Ishikawa (cell line): ENCODE measurements at regions not wholly inside any gene's neighbourhood (a gene's known extent, or its start where the extent isn't known, plus 50 kb on each side); places are given as distances from the start of the nearest gene placed in this dataset.

Experiments
- CEBPB ChIP-seq: IDR thresholded peaks from 2 replicates; pipeline ENCODE4 v1.6.1; 2012
- CREB1 ChIP-seq: IDR thresholded peaks from 2 replicates; pipeline ENCODE4 v1.6.1; 2012; ENCODE audit warnings: low read depth
- EGR1 ChIP-seq: IDR thresholded peaks from 2 replicates; pipeline ENCODE4 v1.6.1; 2012
- EP300 ChIP-seq: IDR thresholded peaks from 2 replicates; pipeline ENCODE4 v1.6.1; 2012; ENCODE audit warnings: borderline replicate concordance
- FOXM1 ChIP-seq: IDR thresholded peaks from 2 replicates; pipeline ENCODE4 v1.6.1; 2012; ENCODE audit warnings: low read depth, borderline replicate concordance
- NFIC ChIP-seq: IDR thresholded peaks from 2 replicates; pipeline ENCODE4 v1.6.1; 2012
- RAD21 ChIP-seq: IDR thresholded peaks from 2 replicates; pipeline ENCODE4 v1.6.1; 2012; ENCODE audit warnings: low read depth
- TAF1 ChIP-seq: IDR thresholded peaks from 2 replicates; pipeline ENCODE4 v1.6.1; 2012; ENCODE audit warnings: low read depth, mild to moderate bottlenecking
- TCF12 ChIP-seq: IDR thresholded peaks from 2 replicates; pipeline ENCODE4 v1.6.1; 2012; ENCODE audit warnings: low read depth
- TEAD4 ChIP-seq: IDR thresholded peaks from 2 replicates; pipeline ENCODE4 v1.6.1; 2012
- YY1 ChIP-seq: IDR thresholded peaks from 2 replicates; pipeline ENCODE4 v1.6.1; 2012; ENCODE audit warnings: low read depth
- ZBTB7A ChIP-seq: IDR thresholded peaks from 2 replicates; pipeline ENCODE4 v1.6.1; 2012; ENCODE audit warnings: low read depth
- TF ChIP-seq, protein P1 (sequence below): IDR thresholded peaks from 2 replicates; pipeline ENCODE4 v1.6.1; 2012
- TF ChIP-seq, protein P2 (sequence below): IDR thresholded peaks from 2 replicates; pipeline ENCODE4 v1.6.1; 2012
- TF ChIP-seq, protein P3 (sequence below): IDR thresholded peaks from 2 replicates; pipeline ENCODE4 v1.6.1; 2012; ENCODE audit warnings: low read depth, mild to moderate bottlenecking

DNA sequence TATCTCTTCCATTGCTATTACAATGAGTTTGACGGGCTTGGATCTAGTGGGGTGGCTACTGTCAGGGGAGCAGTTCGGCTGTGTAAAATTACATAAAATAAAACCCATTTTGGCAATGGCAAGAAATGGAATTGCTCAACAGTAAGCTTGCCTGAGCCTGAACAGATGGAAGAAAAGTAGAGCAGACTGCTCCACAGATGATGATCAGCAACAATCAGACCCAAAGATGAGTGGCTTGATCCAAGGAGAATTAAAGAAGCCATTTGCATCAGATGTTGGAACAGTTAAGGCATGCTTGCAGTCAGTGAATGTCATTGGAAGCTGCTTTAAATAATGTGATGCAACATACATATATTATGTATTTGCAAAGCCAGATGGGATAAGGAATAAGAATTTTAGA is 256.6 kb upstream of the SMIM30 start:
- no peak for TF ChIP-seq YY1
- no peak for TF ChIP-seq ZBTB7A
- no peak for TF ChIP-seq TAF1
- no peak for TF ChIP-seq RAD21
- no peak for TF ChIP-seq NFIC
- TF ChIP-seq, protein P1, sequence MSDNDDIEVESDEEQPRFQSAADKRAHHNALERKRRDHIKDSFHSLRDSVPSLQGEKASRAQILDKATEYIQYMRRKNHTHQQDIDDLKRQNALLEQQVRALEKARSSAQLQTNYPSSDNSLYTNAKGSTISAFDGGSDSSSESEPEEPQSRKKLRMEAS: no peak
- no peak for TF ChIP-seq TCF12
- TF ChIP-seq, protein P2, sequence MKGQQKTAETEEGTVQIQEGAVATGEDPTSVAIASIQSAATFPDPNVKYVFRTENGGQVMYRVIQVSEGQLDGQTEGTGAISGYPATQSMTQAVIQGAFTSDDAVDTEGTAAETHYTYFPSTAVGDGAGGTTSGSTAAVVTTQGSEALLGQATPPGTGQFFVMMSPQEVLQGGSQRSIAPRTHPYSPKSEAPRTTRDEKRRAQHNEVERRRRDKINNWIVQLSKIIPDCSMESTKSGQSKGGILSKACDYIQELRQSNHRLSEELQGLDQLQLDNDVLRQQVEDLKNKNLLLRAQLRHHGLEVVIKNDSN: no peak
- TF ChIP-seq EP300: no peak
- TF ChIP-seq FOXM1: no peak

DNA sequence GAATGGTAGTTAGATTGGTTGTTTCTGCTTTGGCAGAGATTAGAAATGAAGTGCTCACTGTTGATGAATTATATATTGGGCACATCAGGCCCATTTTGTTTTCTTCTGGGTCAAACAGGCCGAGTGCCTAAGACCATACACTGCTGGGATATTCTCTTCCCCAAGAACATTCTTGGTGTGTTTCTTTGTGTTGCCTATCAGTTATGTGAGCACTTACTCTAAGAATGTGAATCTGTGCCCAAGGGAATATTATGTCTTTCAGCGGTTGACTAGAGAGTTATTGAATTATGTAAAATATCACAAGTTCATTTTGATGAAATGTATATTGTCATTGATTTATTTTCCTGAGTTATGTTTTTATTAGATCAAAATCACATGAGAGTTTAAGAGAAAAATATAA is 255.5 kb upstream of the SMIM30 start:
- no peak for TF ChIP-seq EP300
- no peak for TF ChIP-seq EGR1
- no peak for TF ChIP-seq TAF1
- TF ChIP-seq, protein P3, sequence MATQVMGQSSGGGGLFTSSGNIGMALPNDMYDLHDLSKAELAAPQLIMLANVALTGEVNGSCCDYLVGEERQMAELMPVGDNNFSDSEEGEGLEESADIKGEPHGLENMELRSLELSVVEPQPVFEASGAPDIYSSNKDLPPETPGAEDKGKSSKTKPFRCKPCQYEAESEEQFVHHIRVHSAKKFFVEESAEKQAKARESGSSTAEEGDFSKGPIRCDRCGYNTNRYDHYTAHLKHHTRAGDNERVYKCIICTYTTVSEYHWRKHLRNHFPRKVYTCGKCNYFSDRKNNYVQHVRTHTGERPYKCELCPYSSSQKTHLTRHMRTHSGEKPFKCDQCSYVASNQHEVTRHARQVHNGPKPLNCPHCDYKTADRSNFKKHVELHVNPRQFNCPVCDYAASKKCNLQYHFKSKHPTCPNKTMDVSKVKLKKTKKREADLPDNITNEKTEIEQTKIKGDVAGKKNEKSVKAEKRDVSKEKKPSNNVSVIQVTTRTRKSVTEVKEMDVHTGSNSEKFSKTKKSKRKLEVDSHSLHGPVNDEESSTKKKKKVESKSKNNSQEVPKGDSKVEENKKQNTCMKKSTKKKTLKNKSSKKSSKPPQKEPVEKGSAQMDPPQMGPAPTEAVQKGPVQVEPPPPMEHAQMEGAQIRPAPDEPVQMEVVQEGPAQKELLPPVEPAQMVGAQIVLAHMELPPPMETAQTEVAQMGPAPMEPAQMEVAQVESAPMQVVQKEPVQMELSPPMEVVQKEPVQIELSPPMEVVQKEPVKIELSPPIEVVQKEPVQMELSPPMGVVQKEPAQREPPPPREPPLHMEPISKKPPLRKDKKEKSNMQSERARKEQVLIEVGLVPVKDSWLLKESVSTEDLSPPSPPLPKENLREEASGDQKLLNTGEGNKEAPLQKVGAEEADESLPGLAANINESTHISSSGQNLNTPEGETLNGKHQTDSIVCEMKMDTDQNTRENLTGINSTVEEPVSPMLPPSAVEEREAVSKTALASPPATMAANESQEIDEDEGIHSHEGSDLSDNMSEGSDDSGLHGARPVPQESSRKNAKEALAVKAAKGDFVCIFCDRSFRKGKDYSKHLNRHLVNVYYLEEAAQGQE: no peak
- no peak for TF ChIP-seq RAD21
- no peak for TF ChIP-seq CREB1
- TF ChIP-seq, protein P2: no peak
- TF ChIP-seq TCF12: no peak
- TF ChIP-seq, protein P1: no peak
- TF ChIP-seq TEAD4: no peak
- no peak for TF ChIP-seq NFIC
- TF ChIP-seq YY1: no peak
- TF ChIP-seq CEBPB: no peak
- no peak for TF ChIP-seq ZBTB7A
- no peak for TF ChIP-seq FOXM1

DNA sequence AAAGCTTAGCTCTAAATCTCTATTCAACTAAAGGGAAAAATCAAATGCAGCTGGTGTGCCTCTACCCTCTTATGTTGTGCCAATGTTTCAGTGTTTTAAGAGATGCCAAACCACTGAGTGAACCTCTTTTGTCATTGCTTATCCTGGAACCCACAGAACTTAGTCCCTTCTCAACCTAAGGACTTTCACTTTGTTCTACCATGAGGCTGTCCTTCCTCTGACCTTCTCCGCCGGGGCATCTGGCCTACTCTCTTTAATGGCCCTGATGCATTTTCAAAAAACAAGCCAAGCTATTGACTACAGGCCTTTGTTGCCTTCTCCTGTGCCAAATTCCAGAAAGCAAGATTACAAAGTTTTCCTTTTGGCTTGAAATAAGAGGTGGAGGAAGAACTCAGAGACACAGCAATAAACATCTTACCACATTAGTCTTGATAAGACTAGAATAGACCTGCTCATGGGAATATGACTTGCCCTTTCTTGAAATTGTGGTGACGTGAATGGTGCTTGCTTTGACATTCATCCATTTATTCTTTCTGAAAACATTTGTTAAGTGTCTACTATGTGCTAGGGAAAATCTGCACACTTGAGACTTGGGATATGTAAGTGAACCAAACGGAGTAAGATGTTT is 253.2 kb upstream of the SMIM30 start:
- TF ChIP-seq, protein P2: no peak
- TF ChIP-seq, protein P1: no peak
- no peak for TF ChIP-seq RAD21
- TF ChIP-seq YY1: no peak
- no peak for TF ChIP-seq FOXM1
- TF ChIP-seq CEBPB: no peak
- no peak for TF ChIP-seq EP300

DNA sequence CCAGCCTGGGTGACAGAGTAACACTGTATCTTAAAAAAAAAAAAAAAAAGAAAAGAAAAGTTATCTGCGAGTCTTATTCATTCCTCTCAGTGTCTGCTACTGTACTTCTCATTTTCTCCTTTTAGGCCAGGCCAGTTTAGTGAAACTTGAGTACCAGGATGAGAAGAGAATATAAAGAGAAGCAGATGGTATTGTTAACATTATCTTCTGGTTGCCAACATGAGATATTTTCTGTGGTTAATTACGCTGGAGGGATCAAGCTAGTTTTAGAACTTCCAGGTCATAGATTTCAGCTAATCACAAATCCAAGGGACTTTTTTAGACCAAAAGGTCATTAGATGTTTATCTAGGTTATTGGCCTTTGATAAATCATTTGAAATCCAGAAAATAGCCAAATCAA is 252.6 kb upstream of the SMIM30 start:
- TF ChIP-seq RAD21 (no peak), CEBPB (no peak), YY1 (no peak), EP300 (no peak), TAF1 (no peak), NFIC (no peak), EGR1 (no peak), ZBTB7A (no peak), CREB1 (no peak), TCF12 (no peak), TEAD4 (no peak), FOXM1 (no peak)
- TF ChIP-seq, protein P2: no peak
- TF ChIP-seq, protein P1: no peak
- TF ChIP-seq, protein P3: no peak
